ENCODE measurements at regions not wholly inside any gene's neighbourhood (a gene's known extent, or its start where the extent isn't known, plus 50 kb on each side); places are given as distances from the start of the nearest gene placed in this dataset.
"Not testable (repeated sequence)": the region's sequence is repeated elsewhere in the genome, so short reads cannot be mapped to it uniquely, and the experiment has no call there.

DNA sequence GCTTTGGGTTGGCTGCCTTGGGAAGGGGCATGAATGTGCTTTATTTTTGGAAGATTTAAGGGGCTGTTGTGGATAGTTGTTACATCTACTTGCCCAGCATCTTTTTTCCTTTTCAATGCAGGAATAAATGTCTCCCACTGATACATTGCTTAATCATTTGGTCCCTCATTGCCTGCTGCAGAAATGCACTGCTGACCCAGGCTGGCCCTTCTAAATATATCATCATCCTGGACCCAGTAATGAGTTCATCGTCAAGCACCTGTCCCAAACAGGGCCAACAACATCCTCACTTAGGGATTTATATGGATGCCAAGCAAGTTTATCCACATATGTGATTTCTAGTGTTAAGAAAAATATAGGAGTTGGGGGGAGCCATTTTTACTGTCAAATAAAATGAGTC, 67.2 kb downstream of the ASCL1 start:
- no peaks in the 10 kb centered on the region for H3K27me3 ChIP-seq (ENCODE audit: control insufficient read depth in 2 of 2, insufficient read depth in 2 of 2, low read length in 2 of 2)
- ATAC-seq (no peak), FAIRE-seq (no peak), DNase-seq (ENCODE audit: extremely low read depth in 1 of 4, low spot score in 3 of 4) (no peak)
- no peaks in the 10 kb centered on the region for H3K9me1 ChIP-seq (ENCODE audit: control insufficient read depth, insufficient read depth, low read length)
- 0 out of 2 replicates have a peak, but pooled peaks cover 1% of the 10 kb centered on the region for H3K9me3 ChIP-seq (replicated peaks; ENCODE audit: control insufficient read depth, insufficient read depth, low read depth, low read length)
- POLR2A ChIA-PET: no interaction called here
- in situ Hi-C loops (cut with MboI) (no loop called here), intact Hi-C loops (cut with micrococcal nuclease) (no loop called here)
- H3K36me3 ChIP-seq (ENCODE audit: control insufficient read depth, insufficient read depth, low read length): no peaks in the 10 kb centered on the region
- H3K9ac ChIP-seq (ENCODE audit: insufficient read depth in 1 of 2, low read depth in 2 of 2, low read length in 2 of 2): no peak overlapping the region
- no peak overlapping the region for H3K4me2 ChIP-seq (ENCODE audit: insufficient read depth, low read length)
- H3K79me2 ChIP-seq (ENCODE audit: control insufficient read depth, insufficient read depth, low read length): no peaks in the 10 kb centered on the region
- CTCF ChIA-PET (ENCODE audit: low intra/inter-chr PET ratio): no interaction called here
- BruUV-seq (replicated peaks): no TSS peak
- WGBS (ENCODE audit: insufficient coverage, low coverage, missing lambda C conversion rate): 0% methylated on average over 1 of the region's 1 CpG
- no peak overlapping the region for H3K27ac ChIP-seq (ENCODE audit: extremely low read depth, low read depth, low read length)
- no peak overlapping the region for H3K4me3 ChIP-seq
- H4K20me1 ChIP-seq (replicated peaks; ENCODE audit: control insufficient read depth, insufficient read depth, low read length): no peaks in the 10 kb centered on the region
- no peaks in the 10 kb centered on the region for H3K4me1 ChIP-seq (replicated peaks in 1 of 2; ENCODE audit: control insufficient read depth in 2 of 2, insufficient read depth in 2 of 2, low read length in 2 of 2)
- no peak overlapping the region for H2AFZ ChIP-seq (ENCODE audit: low read depth, low read length)
- TF ChIP-seq FOSL1 (tag; conservative IDR thresholded peaks at IDR 0.05) (no peak), CBX3 (IDR thresholded peaks at IDR 0.05; ENCODE audit: borderline replicate concordance in 1 of 2, low read length in 2 of 2) (no peak), IRF2 (CRISPR knock-in tag; IDR thresholded peaks at IDR 0.05) (no peak), TCFL5 (CRISPR knock-in tag; conservative IDR thresholded peaks at IDR 0.05) (no peak), BCLAF1 (IDR thresholded peaks at IDR 0.05; ENCODE audit: borderline replicate concordance in 1 of 2, control insufficient read depth in 1 of 2, low read depth in 2 of 2, low read length in 1 of 2) (no peak)

DNA sequence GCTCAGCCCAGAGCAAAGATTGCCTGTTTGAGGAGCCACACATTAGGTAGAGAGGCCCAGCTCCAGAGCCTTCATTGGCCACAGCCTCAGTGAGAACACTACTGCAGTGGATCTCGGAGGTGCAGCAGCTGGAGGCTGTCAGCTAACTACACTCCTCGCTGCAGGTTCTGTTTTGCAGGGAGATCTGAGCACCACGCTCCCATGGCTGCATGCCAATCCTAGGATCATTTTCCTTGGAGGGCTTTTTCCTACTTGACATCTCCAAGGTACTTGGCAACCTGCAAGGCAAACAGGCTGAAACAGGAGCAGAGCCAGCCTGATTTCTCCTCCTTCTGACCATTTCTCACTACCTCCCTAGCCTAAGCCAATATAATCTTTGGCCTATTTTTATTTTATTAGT, 69.2 kb downstream of the ASCL1 start:
- FAIRE-seq; H3K27me3 ChIP-seq (ENCODE audit: control insufficient read depth in 2 of 2, insufficient read depth in 2 of 2, low read length in 2 of 2); CTCF ChIA-PET (ENCODE audit: low intra/inter-chr PET ratio); H3K9me1 ChIP-seq (ENCODE audit: control insufficient read depth, insufficient read depth, low read length); H3K4me2 ChIP-seq (ENCODE audit: insufficient read depth, low read length); H3K4me3 ChIP-seq; POLR2A ChIA-PET; H3K9ac ChIP-seq (ENCODE audit: insufficient read depth in 1 of 2, low read depth in 2 of 2, low read length in 2 of 2); H2AFZ ChIP-seq (ENCODE audit: low read depth, low read length); H3K27ac ChIP-seq (ENCODE audit: extremely low read depth, low read depth, low read length); ATAC-seq; DNase-seq (ENCODE audit: extremely low read depth in 1 of 4, low spot score in 3 of 4); H4K20me1 ChIP-seq (replicated peaks; ENCODE audit: control insufficient read depth, insufficient read depth, low read length); H3K36me3 ChIP-seq (ENCODE audit: control insufficient read depth, insufficient read depth, low read length); H3K4me1 ChIP-seq (replicated peaks in 1 of 2; ENCODE audit: control insufficient read depth in 2 of 2, insufficient read depth in 2 of 2, low read length in 2 of 2); intact Hi-C loops (cut with micrococcal nuclease); in situ Hi-C loops (cut with MboI); H3K9me3 ChIP-seq (replicated peaks; ENCODE audit: control insufficient read depth, insufficient read depth, low read depth, low read length); H3K79me2 ChIP-seq (ENCODE audit: control insufficient read depth, insufficient read depth, low read length); BruUV-seq (replicated peaks): not testable (repeated sequence)
- 0% methylated on average over 3 of the region's 3 CpGs for WGBS (ENCODE audit: insufficient coverage, low coverage, missing lambda C conversion rate)
